Sigmoid colon (tissue), 4 donors: ENCODE measurements at regions not wholly inside any gene's neighbourhood (a gene's known extent, or its start where the extent isn't known, plus 50 kb on each side); places are given as distances from the start of the nearest gene placed in this dataset.

Source experiments
- POLR2A ChIP-seq, 2 donors: fragments of 450-650 bp; IDR thresholded peaks; one replicate each; pipeline ENCODE4 v1.6.1; 2016; ENCODE audit warnings: antibody characterized with exemption in 2 of 2, mild to moderate bottlenecking in 2 of 2, moderate library complexity in 2 of 2
- POLR2AphosphoS5 ChIP-seq, 4 donors: sonication (generic); formaldehyde crosslinking; IDR thresholded peaks; one replicate each; pipeline ENCODE4 v1.6.1; 2017; ENCODE audit warnings: antibody characterized with exemption in 4 of 4
- TF ChIP-seq, protein P1 (sequence below), 4 experiments: fragments of 450-650 bp in 3 of 4; fragments of 200-600 bp in 1 of 4; IDR thresholded peaks; one replicate each; pipeline ENCODE4 v1.5.1; 2016 to 2019; ENCODE audit warnings: antibody characterized with exemption in 4 of 4, mild to moderate bottlenecking in 3 of 4, moderate library complexity in 2 of 4

DNA sequence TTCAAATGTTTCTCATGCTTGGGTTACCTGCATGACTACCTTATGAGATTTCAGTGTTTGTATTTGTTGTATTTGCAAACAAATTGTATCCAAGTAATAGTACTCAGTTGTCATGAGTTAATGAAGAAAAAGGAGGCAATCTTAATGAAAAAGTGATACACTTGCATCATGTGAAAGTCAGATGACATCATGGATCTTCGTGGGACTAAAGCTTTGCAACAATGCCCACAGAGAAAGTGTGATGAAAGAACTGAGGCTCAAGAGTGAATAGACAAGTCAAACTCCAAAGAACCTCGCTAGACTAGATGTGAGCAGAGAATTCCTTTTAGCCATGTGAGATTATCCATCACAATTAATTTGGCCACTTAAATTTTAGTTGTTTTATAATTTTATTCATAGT is 75.4 kb upstream of the ADRB2 start:
- TF ChIP-seq, protein P1, sequence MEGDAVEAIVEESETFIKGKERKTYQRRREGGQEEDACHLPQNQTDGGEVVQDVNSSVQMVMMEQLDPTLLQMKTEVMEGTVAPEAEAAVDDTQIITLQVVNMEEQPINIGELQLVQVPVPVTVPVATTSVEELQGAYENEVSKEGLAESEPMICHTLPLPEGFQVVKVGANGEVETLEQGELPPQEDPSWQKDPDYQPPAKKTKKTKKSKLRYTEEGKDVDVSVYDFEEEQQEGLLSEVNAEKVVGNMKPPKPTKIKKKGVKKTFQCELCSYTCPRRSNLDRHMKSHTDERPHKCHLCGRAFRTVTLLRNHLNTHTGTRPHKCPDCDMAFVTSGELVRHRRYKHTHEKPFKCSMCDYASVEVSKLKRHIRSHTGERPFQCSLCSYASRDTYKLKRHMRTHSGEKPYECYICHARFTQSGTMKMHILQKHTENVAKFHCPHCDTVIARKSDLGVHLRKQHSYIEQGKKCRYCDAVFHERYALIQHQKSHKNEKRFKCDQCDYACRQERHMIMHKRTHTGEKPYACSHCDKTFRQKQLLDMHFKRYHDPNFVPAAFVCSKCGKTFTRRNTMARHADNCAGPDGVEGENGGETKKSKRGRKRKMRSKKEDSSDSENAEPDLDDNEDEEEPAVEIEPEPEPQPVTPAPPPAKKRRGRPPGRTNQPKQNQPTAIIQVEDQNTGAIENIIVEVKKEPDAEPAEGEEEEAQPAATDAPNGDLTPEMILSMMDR (IDR thresholded peaks at IDR 0.05): no peak
- no peak for TF ChIP-seq POLR2A (IDR thresholded peaks at IDR 0.05)
- no peak for TF ChIP-seq POLR2AphosphoS5 (IDR thresholded peaks at IDR 0.05)
